Activated gamma-delta T cell treated with Interleukin-2 at 50 U/mL for 16 hours (primary cell): ENCODE measurements at regions not wholly inside any gene's neighbourhood (a gene's known extent, or its start where the extent isn't known, plus 50 kb on each side); places are given as distances from the start of the nearest gene placed in this dataset.

Source experiments
- DNase-seq: peaks from one replicate; pipeline ENCODE4 v3.0.0-alpha.2; 2020

DNA sequence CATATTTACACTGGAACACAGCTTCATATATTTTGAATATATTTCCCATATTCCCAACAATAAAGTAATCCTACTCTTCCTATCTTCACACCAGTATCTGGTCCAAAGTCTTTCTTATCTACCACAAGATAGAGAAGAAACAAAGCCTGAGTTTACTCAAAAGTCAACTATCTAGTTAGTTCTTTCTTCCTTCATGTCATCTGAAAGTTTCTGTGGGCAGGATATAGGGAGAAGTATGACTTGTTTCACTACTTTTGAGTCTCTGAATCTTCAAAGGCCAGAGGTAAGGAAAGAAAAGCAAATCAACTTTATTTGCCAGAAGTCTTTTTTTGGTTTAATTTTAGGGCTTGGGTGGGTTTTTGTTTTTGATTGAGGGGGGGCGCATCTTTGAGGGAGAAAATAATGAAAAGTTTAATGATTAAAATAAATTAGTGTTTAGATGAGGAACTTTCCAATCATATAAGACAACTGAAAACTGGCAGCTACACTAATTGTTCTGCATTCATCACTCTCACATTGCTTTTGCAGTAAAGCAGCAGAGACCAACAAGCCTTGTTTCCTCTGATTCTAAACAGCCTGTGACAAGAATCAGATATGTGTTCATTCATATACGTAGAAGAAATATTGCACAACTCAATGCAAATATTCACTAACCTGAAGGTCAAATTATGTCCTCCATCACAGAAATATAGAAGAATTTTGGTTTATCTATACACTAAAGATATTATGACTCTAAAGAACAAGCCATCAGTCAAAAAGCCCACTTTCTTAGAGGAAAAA, 421.4 kb downstream of the SHQ1 start:
- DNase-seq, result no peak

DNA sequence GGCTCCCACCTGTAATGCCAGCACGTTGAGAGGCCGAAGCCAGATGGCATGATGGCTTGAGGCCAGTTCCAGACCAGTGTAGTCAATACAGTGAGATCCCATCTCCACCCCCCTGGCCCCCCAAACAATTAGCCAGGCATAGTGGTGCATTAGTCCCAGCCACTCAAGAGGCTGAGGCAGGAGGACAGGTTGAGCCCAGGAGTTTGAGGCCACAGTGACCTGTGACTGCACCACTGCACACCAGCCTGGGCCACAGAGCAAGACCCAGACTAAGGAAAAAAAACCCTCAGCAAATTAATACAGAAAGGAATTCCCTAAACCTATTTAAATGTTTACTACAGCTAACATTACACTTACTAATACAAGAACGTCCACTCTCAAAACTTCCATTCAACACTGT, 424.6 kb downstream of the SHQ1 start:
- no peak for DNase-seq

DNA sequence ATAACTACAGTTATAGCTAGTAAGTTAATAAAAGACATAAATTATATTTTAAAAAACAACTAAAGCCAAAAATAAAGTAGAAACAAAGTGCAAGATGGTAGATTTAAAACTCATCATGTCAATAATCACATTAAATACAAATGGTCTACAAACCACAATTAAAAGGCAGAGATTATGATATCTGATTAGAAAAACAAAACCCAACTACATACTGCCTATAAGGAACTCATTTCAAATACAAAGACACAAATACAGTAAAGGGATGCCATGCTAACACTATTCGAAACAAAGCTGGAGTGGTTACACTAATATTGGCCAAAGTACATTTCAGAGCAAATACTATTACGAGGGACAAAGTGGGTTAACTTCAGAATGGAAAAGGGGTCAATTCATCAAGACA, 426.5 kb downstream of the SHQ1 start:
- no peak for DNase-seq

DNA sequence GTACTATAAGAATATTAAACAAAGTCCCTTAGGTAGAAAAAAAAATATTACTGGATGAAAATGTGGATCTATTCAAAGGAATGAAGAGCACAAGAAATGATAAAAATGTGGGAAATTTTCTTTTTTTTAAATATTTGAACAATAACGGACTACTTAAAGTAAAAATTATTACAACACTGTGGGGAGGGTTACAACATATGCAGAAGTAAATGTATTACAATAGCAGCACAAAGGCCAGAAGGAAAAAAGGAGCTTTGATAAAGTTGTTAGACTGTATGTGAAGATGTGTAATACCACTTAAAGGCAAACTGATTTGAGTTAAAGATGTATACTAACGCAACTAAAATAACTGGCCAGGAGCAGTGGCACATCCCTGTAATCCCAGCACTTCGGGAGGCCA, 427.1 kb downstream of the SHQ1 start:
- no peak for DNase-seq

GRCh38 chr3:72418856-72419255, 429.4 kb downstream of the SHQ1 start:
- DNase-seq, result no peak

DNA sequence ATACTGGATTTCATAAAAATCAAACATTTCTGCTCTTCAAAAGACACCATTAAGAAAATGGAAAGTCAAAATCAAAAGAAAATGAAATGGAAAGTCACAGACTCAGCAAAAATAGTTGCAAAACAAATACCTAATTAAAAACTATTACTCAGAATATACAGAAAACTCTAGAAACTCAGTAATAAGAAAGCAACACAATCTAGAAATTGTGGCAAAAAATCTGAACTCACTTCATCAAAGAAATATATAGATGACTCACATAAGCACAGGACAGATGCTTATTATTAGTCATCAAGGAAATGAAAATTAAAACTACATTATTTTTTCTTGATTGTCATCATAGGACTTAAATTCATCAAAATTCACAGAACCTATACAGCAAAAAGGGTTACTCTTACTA, 430.0 kb downstream of the SHQ1 start:
- DNase-seq, result no peak

- no peak for DNase-seq
Observed at GRCh38 chr3:72414481-72415016, 433.7 kb downstream of the SHQ1 start.

- DNase-seq, result no peak
Observed at GRCh38 chr3:72413228-72413627, 435.0 kb downstream of the SHQ1 start.

DNA sequence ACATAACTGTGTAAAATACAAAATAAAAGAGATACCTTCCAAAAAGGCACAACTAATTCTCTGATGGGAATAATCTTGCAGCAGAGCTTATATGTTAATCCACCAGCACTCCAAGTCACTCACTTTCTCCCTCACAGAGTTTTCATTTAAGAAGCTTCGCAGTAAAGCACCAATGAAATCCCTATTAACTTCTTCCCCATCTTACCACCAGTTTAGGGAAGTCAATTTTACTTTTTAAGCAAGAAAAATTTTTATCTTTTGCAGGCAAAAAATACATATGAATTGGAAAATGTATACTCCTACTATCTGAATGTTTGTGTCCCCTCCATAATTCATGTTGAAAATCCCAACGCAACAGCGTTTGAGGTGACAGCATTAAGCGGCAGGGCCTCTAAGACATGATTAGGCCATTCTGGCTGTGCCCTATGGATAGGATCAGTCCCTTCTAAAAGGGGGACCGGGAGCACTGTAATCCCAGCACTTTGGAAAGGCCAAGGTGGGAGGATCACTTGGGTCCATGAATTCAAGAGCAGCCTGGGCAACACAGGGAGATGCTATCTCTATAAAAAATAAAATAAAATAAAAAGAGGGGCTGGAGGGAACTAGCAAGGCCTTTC, 435.8 kb downstream of the SHQ1 start:
- DNase-seq, result no peak

DNA sequence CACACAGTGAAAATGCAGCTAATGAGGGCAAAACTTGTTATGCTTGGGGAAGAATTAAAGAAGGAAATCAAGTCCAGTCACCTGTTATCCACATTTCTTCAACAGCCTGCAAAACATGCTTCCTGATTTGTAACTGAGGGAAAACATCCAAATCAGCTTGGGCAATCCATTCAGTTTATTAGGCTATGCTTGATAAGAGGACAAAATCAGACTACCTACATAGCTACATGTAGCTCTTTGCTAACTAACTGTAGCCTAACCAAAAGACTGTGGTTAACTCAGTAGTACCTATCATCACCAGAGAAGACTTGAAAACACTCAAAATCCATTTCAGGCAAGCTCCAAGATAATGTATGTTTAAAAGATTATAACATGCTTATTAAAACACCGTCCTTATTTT, 436.4 kb downstream of the SHQ1 start:
- no peak for DNase-seq

DNA sequence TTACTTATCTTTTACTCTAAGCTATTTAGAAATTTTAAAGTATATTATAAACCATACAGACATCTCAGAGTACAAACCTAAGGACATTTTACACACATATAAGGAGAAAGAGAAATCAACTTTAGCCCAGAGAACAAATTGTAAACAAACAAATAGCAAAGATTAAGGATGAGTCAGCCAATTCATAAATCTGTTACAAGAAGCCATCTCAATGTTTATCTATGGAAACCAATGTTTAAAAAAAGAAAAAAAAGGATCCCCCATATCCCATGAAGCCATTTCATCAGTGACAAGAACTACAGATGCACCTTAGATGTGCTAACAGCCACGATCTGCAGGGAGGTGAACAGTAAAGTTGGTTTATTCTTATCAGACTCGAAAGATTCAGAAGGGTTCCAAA, 437.1 kb downstream of the SHQ1 start:
- no peak for DNase-seq

DNA sequence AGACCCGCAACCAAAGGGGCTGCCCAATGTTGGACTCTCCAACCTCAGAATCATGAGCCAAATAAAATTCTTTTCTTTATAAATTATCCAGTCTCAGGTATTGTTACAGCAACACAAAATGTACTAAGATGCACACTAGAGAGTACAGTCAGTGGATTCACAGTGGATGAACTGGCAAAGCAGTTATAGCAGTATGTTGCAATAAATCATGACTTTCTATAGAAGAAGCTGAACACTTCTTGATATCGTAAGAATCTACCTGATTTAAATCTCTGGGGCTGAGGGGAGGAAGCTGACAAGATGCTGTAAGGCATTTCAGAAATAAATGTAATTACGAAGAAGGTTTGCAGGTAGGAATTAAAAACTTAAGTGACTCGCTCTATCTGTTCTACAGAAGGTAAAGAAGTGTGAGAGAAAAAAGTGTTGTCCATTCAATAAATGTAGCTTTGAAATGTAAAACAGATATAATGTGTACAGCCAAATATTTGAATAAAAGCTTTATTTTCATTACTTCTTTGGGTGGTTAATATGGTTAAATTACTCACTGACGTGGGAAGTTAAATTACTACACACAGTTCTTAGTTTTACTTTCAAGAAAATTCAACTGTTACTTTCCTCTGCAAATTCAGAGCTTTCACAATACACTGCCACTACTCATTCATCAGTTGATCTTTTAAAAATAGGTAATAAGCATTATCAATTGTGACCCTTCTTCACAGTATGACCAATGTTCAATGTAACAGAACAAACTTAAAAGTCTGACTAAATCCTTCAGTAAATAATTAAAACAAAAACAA, 439.1 kb downstream of the SHQ1 start:
- no peak for DNase-seq

GRCh38 chr3:72407766-72408165, 440.5 kb downstream of the SHQ1 start:
- no peak for DNase-seq

DNA sequence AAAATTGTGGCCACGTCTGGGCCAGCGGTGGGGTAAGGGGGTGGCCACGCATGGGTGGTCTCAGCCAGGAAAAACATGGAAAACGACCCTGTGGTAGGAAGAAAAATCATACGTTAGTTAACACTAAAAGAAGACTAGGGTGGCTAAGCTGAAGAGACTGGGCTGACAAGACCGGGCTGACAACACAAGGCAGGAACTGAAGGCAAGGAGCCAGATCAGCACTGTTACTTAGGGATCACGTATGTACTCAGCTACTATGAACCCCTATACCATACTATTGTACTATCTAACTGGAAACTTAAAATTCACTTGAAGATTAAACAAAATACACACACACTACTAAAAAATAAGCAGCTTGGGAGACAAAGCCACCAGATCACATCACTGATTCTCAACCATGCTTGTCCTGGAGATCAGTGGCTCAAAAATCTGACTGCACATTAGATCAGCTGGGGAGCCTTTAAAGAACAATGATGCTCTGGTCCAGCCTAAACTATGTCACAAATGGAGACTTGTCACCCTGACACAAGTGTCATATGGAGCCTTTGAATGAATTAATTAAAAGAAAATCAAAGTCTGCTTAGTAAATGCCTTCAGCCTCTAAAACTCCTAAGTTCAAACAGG, 442.2 kb downstream of the SHQ1 start:
- no peak for DNase-seq

DNA sequence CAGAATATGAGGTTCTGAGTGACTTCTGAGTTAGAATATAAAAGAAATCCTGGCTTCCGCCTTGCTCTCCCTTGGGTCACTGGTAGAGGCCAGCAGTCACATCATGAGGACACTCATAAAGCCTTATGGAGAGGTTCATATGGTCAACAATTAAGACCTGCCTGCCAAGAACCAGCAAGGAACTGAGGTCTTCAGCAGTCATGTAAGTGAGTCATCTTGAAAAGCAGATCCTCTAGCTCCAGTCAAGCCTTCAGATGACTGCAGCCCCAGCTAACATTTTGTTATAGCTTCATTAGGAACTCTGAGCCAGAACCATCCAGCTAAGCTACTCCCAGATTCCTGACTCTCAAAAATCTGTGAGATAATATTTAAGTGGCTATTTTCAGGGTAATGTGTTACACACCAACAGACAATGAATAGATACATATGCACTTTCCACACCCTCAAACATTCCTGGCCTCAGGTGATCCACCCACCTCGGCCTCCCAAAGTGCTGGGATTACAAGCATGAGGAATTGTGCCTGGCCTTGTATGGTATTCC, 447.2 kb downstream of the SHQ1 start:
- no peak for DNase-seq

- no peak for DNase-seq
Observed at GRCh38 chr3:72398781-72399180, 449.5 kb downstream of the SHQ1 start.

- no peak for DNase-seq
Observed at GRCh38 chr3:72397586-72397985, 450.7 kb downstream of the SHQ1 start.

- no peak for DNase-seq
Observed at GRCh38 chr3:72396899-72397298, 451.3 kb downstream of the SHQ1 start.

DNA sequence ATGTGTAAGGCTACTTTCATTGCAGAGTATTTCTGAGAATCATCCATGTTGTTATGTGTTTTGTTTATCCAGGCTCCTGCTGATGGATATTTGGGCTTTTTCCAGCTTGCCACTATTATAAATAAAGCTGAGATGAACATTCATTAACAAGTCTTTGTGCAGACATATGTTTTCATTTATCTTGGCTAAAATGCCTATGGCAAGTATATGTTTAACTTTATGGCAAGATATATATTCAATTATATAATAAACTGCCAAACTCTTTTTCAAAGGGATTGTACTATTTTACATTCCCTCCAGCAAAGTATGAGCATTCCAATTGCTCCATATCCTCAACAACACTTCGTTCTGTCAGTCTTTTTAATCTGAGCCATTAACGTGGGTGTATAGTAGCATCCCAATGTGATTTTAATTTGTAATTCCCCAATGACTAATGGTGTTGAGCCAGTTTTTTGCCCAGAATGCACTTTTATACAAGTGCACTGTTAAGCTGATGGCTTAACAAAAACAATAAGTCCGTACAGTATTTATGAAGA, 452.4 kb downstream of the SHQ1 start:
- DNase-seq, result no peak

DNA sequence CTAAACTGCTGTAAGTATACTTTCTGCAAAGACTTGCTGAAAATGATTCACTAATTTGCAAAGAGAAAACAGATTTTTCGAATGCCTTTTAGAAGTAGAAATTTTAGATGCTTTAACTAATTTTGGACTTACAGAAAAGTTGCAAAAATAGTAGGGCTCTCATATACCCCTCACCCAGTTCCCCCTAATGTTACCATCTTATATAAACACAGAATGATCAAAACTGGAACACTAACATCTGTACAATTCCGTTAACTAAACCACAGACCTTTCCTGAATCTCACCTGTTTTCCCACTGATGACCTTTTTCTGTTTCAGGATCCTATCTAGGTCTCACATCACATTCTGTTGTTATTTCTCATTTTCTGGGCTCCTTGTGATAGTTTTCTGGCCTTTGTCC, 454.8 kb downstream of the SHQ1 start:
- no peak for DNase-seq

DNA sequence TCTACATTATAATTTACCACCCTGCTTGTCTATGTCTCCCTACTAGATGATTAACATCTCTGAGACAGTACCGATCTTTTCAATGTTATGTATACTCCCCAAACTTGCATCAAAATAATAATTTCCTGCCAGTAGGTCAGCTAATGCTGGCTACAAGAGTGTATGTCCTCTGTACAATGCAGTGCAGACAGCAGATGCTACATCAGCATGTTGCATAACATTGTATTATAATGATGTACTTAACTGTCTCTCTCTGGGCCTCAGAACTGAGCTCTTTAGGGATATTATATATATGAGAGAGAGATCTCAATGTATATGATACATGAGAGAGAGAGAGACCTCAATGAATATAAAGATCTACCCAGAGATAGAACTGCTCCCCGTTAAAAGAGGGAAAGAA, 456.6 kb downstream of the SHQ1 start:
- no peak for DNase-seq

- no peak for DNase-seq
Observed at GRCh38 chr3:72390841-72391240, 457.4 kb downstream of the SHQ1 start.

GRCh38 chr3:72388644-72389043, 459.6 kb downstream of the SHQ1 start:
- no peak for DNase-seq
